ENCODE measurements at regions not wholly inside any gene's neighbourhood (a gene's known extent, or its start where the extent isn't known, plus 50 kb on each side); places are given as distances from the start of the nearest gene placed in this dataset.

GRCh38 chr13:55263045-55263444, 1877.7 kb upstream of the PRR20A start (continued):
- TF ChIP-seq HMGA2 (CRISPR knock-in tag; IDR thresholded peaks at IDR 0.05) (no peak), CDX4 (CRISPR knock-in tag; IDR thresholded peaks at IDR 0.05; ENCODE audit: borderline replicate concordance) (no peak), ZNF425 (CRISPR knock-in tag; conservative IDR thresholded peaks at IDR 0.05) (no peak), ZBTB21 (CRISPR knock-in tag; IDR thresholded peaks at IDR 0.05; ENCODE audit: borderline replicate concordance) (no peak), NR3C1 (CRISPR knock-in tag; conservative IDR thresholded peaks at IDR 0.05; ENCODE audit: low read depth) (no peak), ZNF138 (CRISPR knock-in tag; conservative IDR thresholded peaks at IDR 0.05) (no peak), ZNF121 (CRISPR knock-in tag; IDR thresholded peaks at IDR 0.05) (no peak)

- CTCF ChIA-PET, result no interaction called here
- H3K9me3 Mint-ChIP-seq, result no peaks in the 10 kb centered on the region
- no peak overlapping the region for H3K4me3 Mint-ChIP-seq
- POLR2A ChIA-PET, result no interaction called here
- peak; percentile 62; the same call in 1 of the 2 replicates for ATAC-seq
- DNase-seq (ENCODE audit: low spot score), result no peak
- no peaks in the 10 kb centered on the region for H3K27me3 Mint-ChIP-seq (ENCODE audit: low read depth)
- H3K27ac Mint-ChIP-seq, result no peak overlapping the region
- peaks cover 36% of the 10 kb centered on the region for H3K4me1 Mint-ChIP-seq
- no peak for TF ChIP-seq PRRX2 (CRISPR knock-in tag; IDR thresholded peaks at IDR 0.05)
- TF ChIP-seq TCF7 (CRISPR knock-in tag; IDR thresholded peaks at IDR 0.05; ENCODE audit: low read depth), result no peak
- TF ChIP-seq IRF2 (CRISPR knock-in tag; IDR thresholded peaks at IDR 0.05; ENCODE audit: borderline replicate concordance, low read depth), result no peak
- TF ChIP-seq PREB (CRISPR knock-in tag; IDR thresholded peaks at IDR 0.05; ENCODE audit: borderline replicate concordance), result no peak
- TF ChIP-seq STAT6 (CRISPR knock-in tag; conservative IDR thresholded peaks at IDR 0.05; ENCODE audit: low read depth), result no peak
- no peak for TF ChIP-seq GTF2I (CRISPR knock-in tag; conservative IDR thresholded peaks at IDR 0.05)
- TF ChIP-seq CREM (CRISPR knock-in tag; IDR thresholded peaks at IDR 0.05), result no peak
- TF ChIP-seq ATF2 (CRISPR knock-in tag; IDR thresholded peaks at IDR 0.05; ENCODE audit: borderline replicate concordance, low read depth), result no peak
- no peak for TF ChIP-seq ZBTB21 (CRISPR knock-in tag; IDR thresholded peaks at IDR 0.05; ENCODE audit: borderline replicate concordance)
- TF ChIP-seq E2F4 (CRISPR knock-in tag; IDR thresholded peaks at IDR 0.05; ENCODE audit: borderline replicate concordance, low read depth), result no peak
- TF ChIP-seq PRDM15 (CRISPR knock-in tag; IDR thresholded peaks at IDR 0.05), result no peak
- TF ChIP-seq NFE2L1 (CRISPR knock-in tag; IDR thresholded peaks at IDR 0.05), result no peak
- TF ChIP-seq GABPB1 (CRISPR knock-in tag; IDR thresholded peaks at IDR 0.05), result no peak
- TF ChIP-seq SOX15 (CRISPR knock-in tag; IDR thresholded peaks at IDR 0.05), result no peak
- no peaks in the 10 kb centered on the region for H3K36me3 Mint-ChIP-seq
These were observed 1874.1 kb upstream of the PRR20A start for GRCh38 chr13:55266644-55267043.
